Fibroblast of the aortic adventitia (primary cell): ENCODE measurements at regions not wholly inside any gene's neighbourhood (a gene's known extent, or its start where the extent isn't known, plus 50 kb on each side); places are given as distances from the start of the nearest gene placed in this dataset.
"Not testable (repeated sequence)": the region's sequence is repeated elsewhere in the genome, so short reads cannot be mapped to it uniquely, and the experiment has no call there.

ENCODE experiments used
- DNase-seq: peaks from one replicate; pipeline ENCODE4 v3.0.0-alpha.2; 2010; ENCODE audit warnings: low read depth
- H3K4me3 ChIP-seq: 2 replicates; pipeline ENCODE4 v1.5.1; 2011; ENCODE audit warnings: low read depth, mild to moderate bottlenecking, control low read depth, low read length, moderate library complexity
- CTCF ChIP-seq: IDR thresholded peaks from 2 replicates; pipeline ENCODE4 v1.5.1; 2011; ENCODE audit warnings: mild to moderate bottlenecking, low read length, control low read depth, inconsistent platforms; ENCODE audit not compliant: insufficient read depth

DNA sequence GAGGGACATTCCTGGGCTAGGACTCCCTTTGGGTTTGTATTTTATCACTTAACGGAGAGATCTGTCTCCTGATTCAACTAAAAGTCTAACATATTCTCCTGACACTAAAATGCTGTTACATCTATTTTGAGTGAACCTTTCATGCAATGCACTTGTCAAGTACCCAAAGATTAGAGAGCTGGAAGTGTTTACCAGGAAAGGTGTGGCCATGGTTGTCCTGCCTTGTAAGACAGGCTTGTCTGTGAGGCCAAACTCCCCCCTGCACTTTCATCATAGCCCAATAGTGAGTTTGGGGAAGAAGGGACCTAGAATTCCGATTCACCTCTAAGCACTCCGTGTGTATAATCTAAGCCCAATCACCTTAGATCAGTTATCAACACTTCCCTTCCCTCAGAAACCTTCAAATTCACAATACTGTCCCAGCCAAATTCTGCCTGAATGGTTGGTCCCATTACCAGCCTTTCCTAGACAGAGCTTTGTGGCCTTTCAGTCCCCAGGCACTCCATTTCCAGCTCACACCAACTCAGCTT, 162.6 kb upstream of the NAMPT start:
- H3K4me3 ChIP-seq = no peak overlapping the region
- no peak for DNase-seq
- no peak for TF ChIP-seq CTCF

GRCh38 chr7:106445366-106445765, 160.6 kb upstream of the NAMPT start:
- not testable (repeated sequence) for DNase-seq, H3K4me3 ChIP-seq

GRCh38 chr7:106444068-106444655, 159.4 kb upstream of the NAMPT start:
- no peak for TF ChIP-seq CTCF
- DNase-seq = no peak
- H3K4me3 ChIP-seq = no peak overlapping the region

DNA sequence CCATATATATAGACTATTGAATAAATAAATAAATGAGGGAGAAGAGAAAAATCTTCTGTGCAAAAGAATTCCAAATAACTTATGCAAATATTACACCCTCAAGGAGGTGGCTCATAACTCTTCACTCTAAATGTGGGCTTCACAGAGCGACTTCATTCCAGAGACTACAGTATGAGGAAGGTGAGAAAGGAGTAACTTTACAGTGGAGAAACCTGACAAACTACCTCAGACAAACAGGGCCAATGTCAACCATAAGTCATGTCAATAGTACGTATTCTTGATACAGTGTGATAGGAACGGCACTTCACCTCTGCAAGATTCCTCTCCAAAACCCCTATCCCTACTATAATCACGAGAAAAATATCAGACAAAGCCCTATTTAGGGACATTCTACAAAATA, 158.4 kb upstream of the NAMPT start:
- no peak overlapping the region for H3K4me3 ChIP-seq
- DNase-seq = no peak
- no peak for TF ChIP-seq CTCF

DNA sequence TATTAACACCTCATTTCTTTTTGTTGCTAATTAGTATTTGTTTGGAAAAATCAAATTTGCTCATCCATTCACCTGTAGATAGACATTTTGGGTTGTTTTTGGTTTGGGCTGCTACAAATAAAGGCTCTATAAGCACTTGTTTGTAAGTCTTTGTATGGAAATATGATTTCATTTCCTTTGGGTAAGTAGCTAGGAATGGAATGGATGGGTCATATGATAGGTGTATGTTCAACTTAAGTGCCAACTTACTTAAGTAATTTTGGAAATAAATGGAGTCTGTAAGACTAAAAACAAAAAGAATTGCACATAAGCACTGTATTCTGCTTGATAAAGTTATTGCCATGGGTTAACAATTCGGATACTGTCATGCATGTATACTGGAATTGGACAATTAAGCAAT, 157.7 kb upstream of the NAMPT start:
- no peak overlapping the region for H3K4me3 ChIP-seq
- no peak for TF ChIP-seq CTCF
- no peak for DNase-seq

DNA sequence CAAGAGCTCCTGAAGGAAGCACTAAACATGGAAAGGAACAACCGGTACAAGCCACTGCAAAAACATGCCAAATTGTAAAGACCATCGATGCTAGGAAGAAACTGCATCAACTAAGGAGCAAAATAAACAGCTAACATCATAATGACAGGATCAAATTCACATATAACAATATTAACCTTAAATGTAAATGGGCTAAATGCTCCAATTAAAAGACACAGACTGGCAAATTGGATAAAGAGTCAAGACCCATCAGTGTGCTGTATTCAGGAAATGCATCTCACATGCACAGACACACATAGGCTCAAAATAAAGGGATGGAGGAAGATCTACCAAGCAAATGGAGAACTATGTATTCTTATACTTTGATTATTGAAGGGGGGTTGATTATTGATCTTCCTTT, 156.6 kb upstream of the NAMPT start:
- H3K4me3 ChIP-seq, DNase-seq: not testable (repeated sequence)

- not testable (repeated sequence) for H3K4me3 ChIP-seq, DNase-seq
These were observed 152.2 kb upstream of the NAMPT start for GRCh38 chr7:106436933-106437332.

GRCh38 chr7:106433377-106433776, 148.6 kb upstream of the NAMPT start:
- H3K4me3 ChIP-seq = no peak overlapping the region
- TF ChIP-seq CTCF = no peak
- no peak for DNase-seq
